GOT3 (cell line): ENCODE measurements at regions not wholly inside any gene's neighbourhood (a gene's known extent, or its start where the extent isn't known, plus 50 kb on each side); places are given as distances from the start of the nearest gene placed in this dataset.

ENCODE experiments used
- DNase-seq: peaks from one replicate; lab custom pipeline; 2025; ENCODE audit warnings: mixed read lengths; lab: John Stamatoyannopoulos, UW

- no peak for DNase-seq
Measured at GRCh38 chr2:240320204-240320993, 115.1 kb upstream of the GPC1 start.

DNA sequence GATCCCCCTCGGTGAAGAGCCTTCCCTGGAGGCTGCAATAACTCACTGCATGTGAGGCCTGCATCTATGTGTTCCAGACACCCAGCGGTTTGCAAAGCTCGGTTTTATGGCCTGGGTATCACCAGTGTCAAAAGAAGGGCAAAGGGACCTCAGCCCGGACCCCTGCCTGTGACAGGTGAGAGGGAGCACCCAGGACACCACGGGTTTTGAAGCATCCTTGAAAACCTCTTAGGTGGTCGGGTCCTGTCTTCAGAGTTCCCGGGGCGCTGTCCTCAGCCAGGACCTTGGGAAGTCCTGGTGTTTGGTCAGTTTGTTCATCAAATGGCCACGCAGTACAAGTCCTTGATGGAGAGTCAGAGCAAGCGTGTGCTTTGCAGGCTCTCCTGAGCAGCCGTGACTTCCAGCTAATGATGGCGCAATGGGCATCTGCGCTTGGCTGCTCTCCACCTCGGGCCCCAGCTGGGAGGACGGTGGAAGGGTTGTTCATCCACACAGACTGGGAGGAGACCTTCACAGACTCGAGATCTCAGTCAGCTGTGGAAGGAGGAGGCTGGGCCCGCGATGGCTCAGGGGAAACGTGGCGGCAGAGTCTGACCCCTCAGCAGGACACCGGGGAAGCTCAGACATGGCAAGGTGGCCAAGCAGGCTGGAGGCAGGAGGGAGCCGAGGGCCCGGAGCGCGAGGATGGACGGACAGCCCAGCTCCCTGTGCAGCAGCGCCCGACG lies 113.1 kb upstream of the GPC1 start:
- peak; percentile 45 for DNase-seq

- no peak for DNase-seq
Measured at GRCh38 chr2:240322991-240323390, 112.5 kb upstream of the GPC1 start.

DNA sequence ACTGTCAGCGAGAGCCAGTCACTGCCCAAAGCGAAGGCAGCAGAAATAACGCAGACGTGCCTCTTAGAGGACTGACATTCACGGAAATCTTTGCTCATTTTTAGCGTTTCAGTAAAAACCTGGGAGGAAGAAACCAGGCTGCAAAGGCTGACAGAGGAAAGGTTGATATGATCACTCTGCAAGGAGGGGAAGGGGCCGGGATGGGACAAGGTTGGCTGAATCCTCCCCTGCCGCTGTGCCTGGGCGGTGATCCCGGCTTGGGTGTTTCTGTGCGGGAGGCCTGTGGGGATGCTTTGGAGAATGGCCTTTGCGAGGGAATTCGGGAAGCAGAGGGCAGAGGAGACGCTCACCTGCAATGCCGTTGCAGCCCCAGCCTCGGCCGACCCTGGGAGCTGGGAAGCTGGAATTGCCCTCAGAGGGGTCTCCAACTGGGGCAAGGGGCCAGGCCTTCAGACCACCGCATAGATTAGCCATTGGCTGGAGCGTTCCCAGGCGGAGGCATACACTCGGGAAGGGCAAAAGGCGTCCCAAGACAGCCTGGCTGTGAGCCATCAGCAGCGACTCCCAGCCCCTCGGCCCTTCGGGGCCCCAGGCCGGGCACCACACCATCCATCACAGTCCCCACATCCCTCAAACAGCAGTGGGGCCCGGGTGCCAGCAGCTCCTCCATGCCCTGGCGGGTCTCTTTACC lies 111.7 kb upstream of the GPC1 start:
- DNase-seq: no peak

DNA sequence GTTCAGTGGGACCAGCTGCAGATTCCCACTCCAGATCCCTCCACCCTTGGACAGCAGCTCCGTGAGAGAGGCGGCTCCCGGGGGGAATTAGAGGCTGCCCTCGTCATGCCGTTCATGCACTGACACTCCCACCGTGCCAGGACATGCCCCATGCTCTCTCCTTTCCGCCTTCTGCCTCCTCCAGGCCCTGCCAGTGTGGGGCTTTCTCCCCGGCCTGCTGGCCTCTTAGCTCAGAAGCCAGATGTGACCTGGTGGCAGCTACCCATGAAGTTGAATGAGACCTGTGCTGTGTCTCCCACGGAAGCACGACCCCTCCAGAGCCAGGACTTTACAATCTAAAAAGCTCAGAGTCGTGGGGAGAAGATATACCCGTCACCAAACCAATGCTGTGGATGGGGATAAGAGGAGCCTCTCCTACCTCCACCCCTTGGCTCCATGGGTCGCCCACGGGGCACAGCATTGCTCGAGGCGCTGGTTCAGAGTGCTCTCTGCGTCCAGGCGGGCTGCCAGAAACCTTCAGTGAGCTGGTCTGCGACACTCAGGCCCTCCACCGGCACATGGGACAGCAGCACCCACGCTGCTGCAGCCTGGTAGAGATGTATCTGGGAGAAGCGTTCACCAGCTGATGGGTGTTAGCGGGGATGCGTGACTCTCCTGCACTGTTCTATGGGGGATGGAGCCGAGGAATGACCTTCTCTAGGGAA lies 111.0 kb upstream of the GPC1 start:
- no peak for DNase-seq

DNA sequence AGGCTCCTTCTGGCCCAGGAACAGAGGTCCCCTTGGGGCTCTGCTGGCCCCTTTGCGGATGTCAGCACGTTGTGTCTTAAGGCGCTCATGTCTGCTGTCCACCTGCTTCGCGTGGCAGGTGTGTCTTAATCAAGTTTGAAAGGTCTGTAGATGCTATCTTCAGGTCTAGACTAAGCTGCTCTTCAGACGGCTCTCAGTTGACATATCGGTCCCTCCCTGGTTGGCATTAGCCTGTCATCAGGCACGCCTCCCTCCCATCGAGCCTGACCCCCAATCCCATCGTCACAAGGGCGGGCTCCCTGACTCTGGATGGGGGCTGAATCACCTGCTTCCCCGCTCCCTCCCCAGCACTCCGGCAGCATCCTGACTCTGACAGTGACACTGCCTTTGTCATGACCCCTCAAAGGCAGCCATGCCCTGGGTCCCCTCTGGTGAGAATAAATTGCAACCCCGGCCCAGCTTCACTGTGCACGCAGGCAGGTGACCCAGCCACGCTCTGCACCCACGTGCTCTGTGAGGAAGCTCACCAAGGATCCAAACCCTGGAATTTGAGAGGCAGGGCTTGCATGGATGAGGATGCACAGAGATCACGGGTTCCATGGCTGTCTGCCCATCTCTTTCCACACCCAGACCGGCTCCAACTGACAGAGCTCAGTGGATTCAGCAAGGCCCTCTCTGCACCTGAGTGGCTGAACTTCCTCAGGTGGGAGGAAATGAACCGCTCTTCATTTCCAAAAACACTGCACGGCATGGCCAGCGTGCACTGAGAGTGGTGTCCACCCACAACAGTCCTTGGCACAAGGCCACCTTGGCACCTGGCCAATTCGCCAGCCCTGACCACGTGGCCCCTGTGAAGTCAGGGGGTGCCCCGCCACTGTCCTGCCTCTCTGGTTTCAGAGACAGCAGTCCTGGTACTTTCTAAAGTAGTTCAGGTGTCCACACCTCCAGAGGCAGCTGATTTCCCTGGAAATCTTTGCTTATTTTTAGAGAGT lies 110.2 kb upstream of the GPC1 start:
- DNase-seq: no peak

GRCh38 chr2:240326246-240326645 lies 109.2 kb upstream of the GPC1 start:
- no peak for DNase-seq

GRCh38 chr2:240326886-240327285 lies 108.6 kb upstream of the GPC1 start:
- no peak for DNase-seq

DNA sequence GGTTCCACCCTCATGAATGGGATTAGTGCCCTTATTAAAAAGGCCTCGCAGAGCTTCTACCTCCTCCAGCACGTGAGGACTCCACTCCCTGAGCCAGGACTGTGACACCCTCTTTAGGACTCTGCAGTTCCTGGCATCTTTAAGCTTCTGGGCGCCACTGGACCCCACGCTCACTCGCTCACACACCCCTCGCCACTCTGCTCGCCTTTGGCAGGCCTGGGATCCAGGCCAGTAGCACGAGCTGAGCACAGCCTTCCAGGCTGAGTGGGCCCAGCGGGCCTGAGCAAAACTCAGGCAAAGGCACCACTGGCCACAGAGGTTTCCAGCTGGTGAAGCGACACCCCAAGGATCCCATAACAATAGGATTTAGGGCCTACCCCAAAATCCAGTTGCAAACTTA lies 107.9 kb upstream of the GPC1 start:
- no peak for DNase-seq

- no peak for DNase-seq
Measured at GRCh38 chr2:240328526-240328925, 106.9 kb upstream of the GPC1 start.

DNA sequence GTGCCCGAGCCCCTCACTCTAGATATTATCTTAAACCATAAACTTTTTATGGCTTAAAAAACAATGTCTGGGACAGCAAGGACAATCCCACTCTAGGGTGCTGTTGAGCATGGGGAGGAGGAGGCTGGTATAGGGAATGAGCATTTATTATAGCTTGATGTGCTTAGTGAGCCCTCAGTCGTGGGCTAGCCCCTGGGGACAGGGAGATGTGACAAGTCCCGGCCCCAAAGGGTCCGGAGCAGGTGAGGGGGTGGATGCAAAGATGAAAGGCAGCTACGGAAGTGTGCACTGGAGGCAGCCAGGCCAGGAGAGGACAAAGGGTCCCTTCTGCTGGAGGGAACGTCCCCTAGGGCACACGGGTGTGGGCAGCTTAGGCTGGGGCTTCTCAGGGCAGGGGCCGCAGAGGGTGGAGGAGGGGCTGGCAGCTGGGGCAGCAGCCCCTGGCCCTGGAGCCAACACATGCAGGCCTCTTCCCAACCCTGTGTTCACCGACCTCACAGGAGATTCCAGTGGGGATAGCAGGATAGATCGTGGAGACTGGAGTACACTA lies 106.3 kb upstream of the GPC1 start:
- DNase-seq: no peak

- DNase-seq: no peak
Measured at GRCh38 chr2:240329778-240330177, 105.7 kb upstream of the GPC1 start.

GRCh38 chr2:240333985-240334384 lies 101.5 kb upstream of the GPC1 start:
- DNase-seq: no peak

- no peak for DNase-seq
Measured at GRCh38 chr2:240335061-240335460, 100.4 kb upstream of the GPC1 start.

GRCh38 chr2:240336820-240337427 lies 98.5 kb upstream of the GPC1 start:
- no peak for DNase-seq

DNA sequence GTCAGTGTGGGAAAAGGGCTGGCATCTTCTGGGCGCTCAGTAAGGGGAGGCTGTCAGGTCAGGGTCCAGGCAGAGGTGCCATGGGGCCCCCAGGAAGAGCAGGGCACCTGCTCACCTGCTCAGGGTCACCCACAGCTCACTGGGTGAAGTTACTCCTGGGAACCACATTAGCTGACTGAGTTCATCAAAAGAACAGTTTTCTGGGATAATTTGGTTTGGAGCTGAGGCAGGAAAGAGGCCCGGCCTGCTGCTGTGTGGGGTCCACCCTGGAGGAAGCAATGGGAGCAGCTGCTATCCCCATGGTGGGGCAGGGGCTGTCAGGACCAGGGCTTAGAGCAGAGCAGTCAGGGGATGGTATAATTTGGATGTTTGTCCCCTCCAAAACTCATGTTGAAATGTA lies 97.2 kb upstream of the GPC1 start:
- DNase-seq: no peak

DNA sequence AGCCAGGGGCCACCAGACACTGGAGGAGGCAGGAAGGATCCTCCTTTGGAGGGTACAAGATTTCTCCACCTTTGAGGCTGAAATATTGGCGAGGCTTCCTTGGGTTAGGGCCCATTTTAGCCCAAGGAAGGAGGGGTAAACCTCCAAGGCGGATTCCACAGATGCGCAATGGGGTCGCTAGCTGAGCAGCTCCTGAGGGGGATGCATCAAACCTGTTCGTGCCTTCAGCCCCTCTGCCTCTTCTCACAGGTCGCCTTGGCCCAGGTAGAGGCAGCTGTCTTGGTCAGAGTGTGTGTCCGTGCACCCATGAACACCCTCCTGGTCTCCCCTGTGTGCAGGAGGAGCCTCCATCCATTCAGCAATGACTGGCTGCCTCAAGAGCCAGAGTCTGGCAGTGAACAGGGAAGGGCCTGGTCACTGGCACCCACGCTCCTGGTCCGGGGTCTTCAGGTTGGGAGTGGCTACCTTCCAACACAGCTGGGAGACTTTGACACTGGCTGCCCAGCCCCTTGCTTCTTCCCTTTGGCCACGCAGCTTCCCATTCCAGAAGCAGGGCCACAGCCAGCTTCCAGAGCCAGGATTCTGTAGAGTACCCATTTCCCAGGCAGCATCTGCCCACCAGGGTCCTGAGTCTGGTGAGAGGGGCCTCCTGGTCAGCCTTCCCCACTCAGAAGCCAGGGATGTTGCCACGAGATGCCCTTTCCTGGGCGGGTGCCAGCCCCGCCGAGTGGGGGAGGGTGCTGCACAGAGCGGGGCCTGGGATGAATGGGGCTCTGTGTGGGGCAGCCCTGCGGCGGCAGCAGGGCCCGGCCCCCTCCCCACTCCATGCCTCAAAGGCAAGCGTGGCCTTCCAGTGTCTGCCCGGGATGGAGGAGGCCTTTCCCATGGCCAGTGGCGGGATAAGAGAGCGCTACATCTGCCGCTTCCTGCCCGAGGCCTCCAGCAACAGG lies 95.8 kb upstream of the GPC1 start:
- DNase-seq: no peak

DNA sequence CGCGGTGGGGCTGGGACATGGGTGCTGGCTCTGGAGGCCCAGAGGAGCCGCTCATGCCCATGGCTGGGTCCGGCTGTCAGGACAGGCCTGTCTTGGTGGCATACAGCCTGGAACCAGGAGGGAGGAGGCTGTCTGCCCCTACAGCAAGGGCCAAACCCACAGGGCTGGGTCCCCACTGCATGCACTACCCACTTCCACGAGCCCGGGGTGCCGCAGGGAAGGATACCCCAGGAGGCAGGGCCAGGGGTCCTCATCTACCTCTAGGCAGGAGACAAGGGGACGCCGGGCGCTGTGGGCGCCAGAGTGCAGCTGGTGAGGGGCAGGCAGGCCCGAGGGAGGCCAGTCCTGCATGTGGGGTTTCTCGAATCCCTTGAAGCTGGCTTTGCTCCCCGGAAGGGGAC lies 95.1 kb upstream of the GPC1 start:
- DNase-seq: no peak

DNA sequence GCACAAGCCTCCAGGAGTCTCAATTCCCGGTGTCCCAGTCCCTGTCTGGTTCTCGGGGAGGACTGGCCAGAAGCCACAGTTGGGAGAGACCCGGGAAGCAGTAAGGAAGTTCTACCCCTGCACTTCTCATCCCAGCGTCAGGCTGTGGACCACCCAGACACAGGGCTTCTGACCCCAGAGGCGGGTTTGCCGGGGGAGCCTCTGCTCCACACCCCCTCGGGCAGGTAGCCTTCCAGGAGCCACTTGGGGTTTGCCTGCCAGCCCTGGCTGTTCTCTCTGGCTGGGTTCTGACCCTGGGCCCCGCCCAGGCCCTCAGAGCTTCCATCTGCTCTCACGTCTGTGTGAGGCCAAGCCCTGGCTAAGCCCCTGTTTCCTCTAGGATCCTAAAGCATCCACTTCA lies 94.4 kb upstream of the GPC1 start:
- no peak for DNase-seq
